RPMI8226 (cell line): ENCODE measurements at regions not wholly inside any gene's neighbourhood (a gene's known extent, or its start where the extent isn't known, plus 50 kb on each side); places are given as distances from the start of the nearest gene placed in this dataset.
A peak's percentile ranks its signal among the peaks of the same experiment; 100 is the strongest.

Experiments
- DNase-seq: peaks from one replicate; pipeline ENCODE4 v3.0.0-alpha.2; 2015

- peak; percentile 50 for DNase-seq
Measured at GRCh38 chr1:191608367-191608766, 549.9 kb upstream of the RGS18 start.

- DNase-seq, result peak; percentile 8
Measured at GRCh38 chr1:191609305-191609704, 549.0 kb upstream of the RGS18 start.

DNA sequence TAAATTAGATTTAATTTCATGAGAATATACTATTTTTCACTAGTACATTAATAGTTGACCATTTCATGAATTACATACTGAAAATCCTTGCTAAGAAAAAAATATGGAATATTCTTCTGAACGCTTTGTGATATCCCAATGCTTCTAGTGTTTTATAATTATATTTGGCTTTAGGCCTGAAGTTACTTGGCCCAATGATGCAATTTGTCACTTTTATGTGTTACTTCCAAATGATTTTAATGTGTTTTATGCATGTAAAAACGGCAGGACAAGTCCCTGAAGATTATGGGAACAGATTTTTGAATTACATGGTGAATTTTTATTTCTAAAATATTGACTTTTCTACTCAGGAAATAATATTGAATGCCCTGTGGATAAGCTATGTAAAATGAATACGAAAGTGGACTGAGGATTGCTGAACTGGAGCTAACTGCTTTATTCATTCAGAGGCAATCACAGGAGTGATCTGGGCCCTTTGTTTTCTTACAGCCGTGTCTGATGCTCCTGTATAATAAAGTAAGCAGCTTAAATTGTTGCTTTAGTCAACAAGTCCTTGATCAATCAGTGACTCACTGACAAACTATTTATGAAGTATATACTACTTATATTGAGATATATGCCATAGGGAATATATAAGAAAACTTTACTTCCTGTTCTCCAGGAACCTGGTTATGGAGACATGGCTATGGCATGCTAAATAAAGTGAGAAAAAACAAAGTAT is 543.0 kb upstream of the RGS18 start:
- no peak for DNase-seq

- DNase-seq, result no peak
Measured at GRCh38 chr1:191618181-191618580, 540.1 kb upstream of the RGS18 start.

GRCh38 chr1:191620883-191621282 is 537.4 kb upstream of the RGS18 start:
- no peak for DNase-seq

- DNase-seq, result no peak
Measured at GRCh38 chr1:191624044-191624443, 534.2 kb upstream of the RGS18 start.

DNA sequence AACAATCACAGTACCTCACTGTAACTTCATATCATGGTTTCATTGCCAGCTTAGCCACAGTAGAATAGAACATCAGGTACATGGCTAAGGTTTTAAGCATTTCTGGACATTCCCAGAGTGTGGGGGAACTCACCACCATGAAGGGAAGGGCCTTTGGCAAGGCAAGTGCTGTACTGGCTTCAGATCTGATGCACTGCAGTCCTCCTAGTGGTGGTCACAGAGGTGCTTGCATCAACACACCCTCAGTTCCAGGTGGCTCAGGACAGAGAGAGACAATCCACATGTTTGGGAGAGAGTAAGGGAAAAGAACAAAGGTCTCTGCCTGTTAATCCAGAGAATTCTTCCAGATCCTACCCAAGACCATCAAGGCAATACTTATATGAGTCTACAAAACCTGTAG is 528.4 kb upstream of the RGS18 start:
- no peak for DNase-seq

DNA sequence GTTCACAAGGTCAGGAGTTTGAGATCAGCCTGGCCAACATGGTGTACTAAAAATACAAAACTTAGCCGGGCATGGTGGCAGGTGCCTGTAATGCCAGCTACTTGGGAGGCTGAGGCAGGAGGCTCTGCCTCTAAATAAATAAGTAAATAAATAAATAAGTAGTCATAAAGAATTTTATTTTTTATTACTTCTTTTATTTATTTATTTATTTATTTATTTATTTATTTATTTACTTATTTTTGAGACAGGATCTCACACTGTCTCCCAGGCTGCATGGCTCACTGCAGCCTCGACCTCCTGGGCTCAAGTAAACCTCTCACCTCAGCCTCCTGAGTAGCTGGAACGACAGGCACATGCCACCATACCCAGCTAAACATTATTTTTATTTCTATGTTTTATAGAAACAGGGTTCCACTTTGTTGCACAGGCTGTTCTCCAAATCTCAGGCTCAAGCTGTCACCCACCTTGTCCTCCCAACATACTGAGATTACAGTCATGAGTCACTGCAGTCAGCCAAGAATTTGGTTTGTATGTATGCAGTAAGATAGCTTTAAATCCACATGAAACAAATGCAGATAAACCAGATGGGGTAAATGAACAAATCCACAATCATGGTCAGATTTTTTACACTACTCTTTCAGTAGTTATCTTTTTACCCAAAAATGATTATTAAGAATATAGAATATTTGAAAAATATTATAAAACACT is 523.3 kb upstream of the RGS18 start:
- DNase-seq, result no peak

GRCh38 chr1:191636345-191636744 is 521.9 kb upstream of the RGS18 start:
- DNase-seq, result no peak

GRCh38 chr1:191641420-191642260 is 516.6 kb upstream of the RGS18 start:
- no peak for DNase-seq

DNA sequence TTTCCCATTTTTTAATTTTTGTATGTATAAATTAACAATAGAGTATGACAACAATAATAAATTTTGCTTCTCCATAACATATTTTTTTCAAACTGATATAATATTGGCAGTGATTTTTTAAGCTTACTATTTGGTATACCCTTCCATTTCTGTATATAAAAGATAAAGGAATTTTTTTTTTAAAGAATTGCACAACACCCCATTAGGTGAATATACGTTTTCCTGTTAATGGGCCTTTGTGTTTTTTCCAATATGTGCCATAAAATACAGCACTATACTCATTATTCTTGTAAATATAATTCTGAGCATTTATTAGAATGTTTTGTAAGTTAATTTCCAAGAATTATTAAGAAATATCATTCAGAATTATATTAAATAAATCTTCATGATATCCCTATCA is 515.2 kb upstream of the RGS18 start:
- DNase-seq, result no peak

- DNase-seq, result no peak
Measured at GRCh38 chr1:191648939-191649338, 509.3 kb upstream of the RGS18 start.

- no peak for DNase-seq
Measured at GRCh38 chr1:191662051-191662450, 496.2 kb upstream of the RGS18 start.

DNA sequence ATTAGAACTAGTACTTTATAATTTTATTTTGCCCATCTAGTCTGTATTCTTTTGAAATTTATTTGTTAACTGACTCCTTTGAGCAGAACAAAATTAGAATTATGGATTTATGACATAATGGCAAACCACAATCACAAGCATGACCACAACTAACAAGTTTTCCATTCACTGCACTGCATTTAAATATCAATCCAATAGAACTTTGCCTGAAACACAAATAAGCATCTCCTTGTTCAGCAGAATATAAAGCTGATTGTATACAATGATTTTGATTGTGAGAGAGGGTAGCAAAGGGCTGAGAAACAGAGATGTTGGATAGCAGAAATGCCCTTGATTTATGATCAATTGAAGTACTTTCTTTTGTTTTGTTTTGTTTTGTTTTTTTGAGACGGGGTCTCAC is 495.5 kb upstream of the RGS18 start:
- DNase-seq, result no peak

DNA sequence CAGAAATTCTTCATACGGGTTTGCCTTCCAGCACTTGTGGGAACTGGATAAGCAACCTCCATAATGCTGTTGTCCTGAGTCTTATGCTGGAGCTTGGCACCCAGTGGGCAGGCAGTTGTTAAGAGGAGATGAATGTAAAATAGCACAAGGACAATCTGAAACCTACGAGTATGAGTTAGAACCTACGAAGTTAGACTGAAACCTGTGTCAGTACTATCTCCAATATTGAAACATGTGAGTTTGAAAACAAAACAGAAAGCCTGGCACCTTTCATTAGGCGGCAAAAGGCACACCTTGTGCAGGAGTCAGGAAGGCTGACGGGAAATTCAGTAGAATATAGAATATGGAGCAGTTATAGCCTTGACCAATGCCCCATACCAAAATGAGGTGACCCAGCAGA is 489.7 kb upstream of the RGS18 start:
- no peak for DNase-seq

DNA sequence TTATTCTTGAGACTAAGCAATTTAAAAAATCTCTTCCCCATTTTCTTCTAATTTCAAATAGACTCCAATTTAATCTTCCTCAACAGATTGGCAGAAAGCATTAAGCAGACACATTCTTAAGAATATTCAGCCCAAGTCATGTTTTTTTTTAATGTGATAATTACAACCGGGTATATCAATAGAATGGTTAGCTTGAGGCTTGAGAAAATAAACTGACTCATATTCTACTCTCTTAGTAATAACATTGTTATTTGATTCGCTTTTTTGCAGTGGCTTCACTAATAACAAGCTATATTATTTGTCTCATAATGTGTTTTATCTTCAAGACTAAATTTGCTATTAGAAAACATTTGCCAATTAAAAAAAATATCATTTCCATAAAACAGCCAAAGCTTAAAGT is 488.6 kb upstream of the RGS18 start:
- DNase-seq, result no peak

- no peak for DNase-seq
Measured at GRCh38 chr1:191671236-191671635, 487.0 kb upstream of the RGS18 start.

GRCh38 chr1:191674626-191675179 is 483.6 kb upstream of the RGS18 start:
- no peak for DNase-seq

DNA sequence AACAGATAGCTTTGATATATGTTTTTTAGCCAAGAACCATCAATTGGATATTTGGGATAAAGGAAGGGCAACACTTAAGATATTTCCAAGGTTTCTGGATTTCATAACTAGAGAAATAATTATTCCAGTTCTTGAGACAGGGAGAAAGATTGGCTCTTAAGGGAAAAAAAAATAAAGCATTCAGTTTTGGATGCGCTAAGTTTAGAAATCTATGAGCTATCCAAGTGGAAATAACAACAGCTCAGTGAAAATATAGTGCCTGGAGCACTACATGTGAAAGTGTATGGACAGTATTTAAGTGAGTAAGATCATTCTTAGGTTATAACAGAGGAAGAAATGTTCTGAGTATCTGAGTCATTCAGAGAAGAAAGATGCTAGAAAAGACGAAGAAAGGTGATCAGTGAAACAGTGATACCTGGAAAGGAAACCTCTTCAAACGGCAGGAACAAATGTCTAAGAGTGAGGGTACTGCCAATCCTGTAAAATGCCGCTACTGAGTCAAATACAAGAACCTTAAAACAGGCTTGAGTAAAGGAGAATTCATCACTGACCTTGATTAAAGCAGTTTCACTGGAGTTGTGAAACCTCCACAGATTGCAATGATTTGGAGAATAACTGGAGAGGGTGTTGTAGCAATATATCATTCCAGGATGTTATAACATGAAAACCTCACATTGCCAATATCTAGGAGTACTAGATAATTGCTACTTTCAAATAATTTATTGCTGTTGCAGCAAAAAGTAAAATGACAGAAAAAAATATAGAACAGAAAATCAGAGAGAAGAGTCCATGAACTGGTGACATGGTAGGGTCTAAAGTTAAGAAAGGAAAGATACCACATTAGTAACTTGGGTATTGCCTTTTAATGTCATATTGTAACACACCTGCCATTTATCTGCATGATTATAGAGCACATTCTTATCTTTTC is 482.1 kb upstream of the RGS18 start:
- DNase-seq, result no peak

GRCh38 chr1:191685669-191686068 is 472.6 kb upstream of the RGS18 start:
- no peak for DNase-seq

DNA sequence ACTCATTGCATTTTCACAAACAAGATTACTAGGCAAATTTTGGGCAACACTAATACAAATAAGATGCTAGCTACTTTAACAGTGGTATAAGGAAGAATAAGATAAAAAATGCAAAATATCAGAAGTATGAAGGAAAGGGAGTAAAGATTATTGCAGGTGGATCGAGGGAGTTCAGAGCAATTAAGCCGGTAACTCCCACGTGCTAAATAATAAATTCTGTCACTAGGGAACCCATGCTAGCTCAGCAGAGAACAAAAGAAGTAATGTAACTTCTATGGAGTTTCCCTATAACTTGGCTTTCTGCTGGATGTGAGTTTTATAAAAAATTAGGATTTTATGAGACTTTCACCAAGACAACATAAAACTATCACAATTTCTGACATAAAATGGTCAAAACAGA is 470.5 kb upstream of the RGS18 start:
- DNase-seq, result no peak

GRCh38 chr1:191690931-191691330 is 467.3 kb upstream of the RGS18 start:
- no peak for DNase-seq
